HG03460 (cell line): ENCODE measurements at regions not wholly inside any gene's neighbourhood (a gene's known extent, or its start where the extent isn't known, plus 50 kb on each side); places are given as distances from the start of the nearest gene placed in this dataset.
"Not testable (repeated sequence)": the region's sequence is repeated elsewhere in the genome, so short reads cannot be mapped to it uniquely, and the experiment has no call there.

Experiments used
- ATAC-seq: cut with Tn5 transposase; IDR thresholded peaks from one replicate; pipeline ENCODE4 v1.9.1; 2021; ENCODE audit not compliant: unreplicated experiment

GRCh38 chr7:19958309-19958896, 185.0 kb upstream of the TMEM196 start:
- no peak for ATAC-seq

DNA sequence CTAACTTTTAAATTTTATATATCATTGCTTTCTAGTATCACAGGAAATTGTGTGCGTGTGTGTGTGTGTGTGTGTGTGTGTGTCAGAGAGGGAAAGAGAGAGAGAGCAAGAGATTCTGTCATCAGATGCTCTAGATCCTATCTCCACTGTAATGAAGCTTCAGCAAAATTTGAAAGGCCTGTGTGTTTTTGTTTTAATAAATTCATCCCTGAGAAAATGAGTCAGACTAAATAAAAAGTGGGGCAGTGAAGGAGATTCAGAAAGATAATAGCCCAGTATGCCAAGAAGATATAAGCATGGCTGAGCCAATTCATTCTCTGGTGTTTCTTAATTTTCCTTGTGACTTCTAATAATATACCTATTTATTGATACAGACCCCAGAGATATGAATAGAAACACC, 184.2 kb upstream of the TMEM196 start:
- ATAC-seq: no peak

GRCh38 chr7:19954166-19954565, 180.7 kb upstream of the TMEM196 start:
- not testable (repeated sequence) for ATAC-seq

- ATAC-seq: not testable (repeated sequence)
Observed at GRCh38 chr7:19953411-19953810, 180.0 kb upstream of the TMEM196 start.

DNA sequence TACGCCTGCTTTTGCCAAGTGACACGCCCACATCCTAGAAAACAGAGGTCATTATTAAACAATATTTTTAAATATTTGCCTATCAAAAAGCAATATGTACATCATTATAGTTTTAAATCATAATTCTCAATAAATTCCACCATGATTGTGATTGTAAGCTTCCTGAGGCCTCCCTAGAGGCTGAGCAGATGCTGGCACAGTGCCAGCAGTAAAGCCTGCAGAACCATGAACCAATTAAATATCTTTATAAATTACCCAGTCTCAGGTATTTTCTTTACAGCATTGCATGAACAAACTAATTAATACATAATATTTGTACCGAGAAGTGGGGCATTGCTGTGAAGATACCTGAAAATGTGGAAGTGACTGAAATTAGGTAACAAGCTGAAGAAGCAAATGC, 174.7 kb upstream of the TMEM196 start:
- ATAC-seq: no peak

- no peak for ATAC-seq
Observed at GRCh38 chr7:19944363-19945120, 171.1 kb upstream of the TMEM196 start.

- ATAC-seq: no peak
Observed at GRCh38 chr7:19939746-19940145, 166.3 kb upstream of the TMEM196 start.

DNA sequence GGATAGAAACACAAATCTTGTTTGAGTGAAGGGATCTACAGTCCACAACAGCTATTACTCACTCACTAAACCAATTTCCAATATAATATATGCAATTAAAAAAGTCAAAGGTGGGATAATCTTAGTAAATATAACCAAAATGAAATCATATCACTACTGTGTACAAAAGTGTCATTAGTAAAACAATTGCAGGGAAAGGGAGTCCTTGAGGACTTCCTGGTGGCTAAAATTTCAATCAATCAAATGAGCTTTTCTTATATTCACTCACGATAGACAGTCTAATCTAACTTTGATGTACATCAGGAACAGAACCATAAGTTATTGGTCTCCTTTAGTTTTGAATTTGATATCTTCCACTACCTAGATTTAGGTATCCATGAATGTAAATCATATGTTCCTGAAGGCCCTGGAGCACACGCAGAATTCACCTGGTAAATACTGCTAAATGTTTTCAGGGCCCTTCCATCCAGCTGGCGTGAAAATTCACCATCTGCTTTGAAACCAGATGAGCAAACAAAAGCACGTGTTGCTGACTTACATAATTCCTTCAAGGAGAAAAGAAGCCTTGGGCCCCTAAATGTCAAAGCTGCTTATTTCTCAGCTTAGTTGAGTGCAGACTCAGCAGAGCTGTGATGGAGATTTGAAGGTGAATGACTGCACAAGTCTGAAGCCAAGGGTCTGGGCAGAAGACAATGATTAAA, 159.3 kb upstream of the TMEM196 start:
- no peak for ATAC-seq

DNA sequence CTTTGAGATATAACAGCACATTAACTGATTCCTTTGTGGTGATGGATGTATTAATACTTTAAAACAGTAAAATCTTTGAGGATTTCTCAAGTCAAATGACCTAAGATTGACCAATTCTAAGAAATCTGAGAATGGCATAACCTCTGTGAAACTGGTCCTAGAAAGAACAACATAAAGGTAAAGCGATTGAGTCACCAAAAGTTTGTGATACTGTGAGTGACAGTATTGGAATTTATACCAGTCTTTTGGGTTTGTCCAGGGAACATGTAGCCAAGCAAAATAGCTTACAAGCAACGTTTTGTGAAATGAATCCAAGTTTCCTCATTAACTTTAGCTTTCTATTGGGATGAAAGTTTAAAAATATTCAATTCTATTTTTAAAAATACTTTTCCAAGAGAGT, 157.4 kb upstream of the TMEM196 start:
- no peak for ATAC-seq

GRCh38 chr7:19930051-19930450, 156.6 kb upstream of the TMEM196 start:
- ATAC-seq: no peak

- peak; percentile 70 for ATAC-seq
Observed at GRCh38 chr7:19928247-19928646, 154.8 kb upstream of the TMEM196 start.

- no peak for ATAC-seq
Observed at GRCh38 chr7:19920705-19921104, 147.3 kb upstream of the TMEM196 start.

DNA sequence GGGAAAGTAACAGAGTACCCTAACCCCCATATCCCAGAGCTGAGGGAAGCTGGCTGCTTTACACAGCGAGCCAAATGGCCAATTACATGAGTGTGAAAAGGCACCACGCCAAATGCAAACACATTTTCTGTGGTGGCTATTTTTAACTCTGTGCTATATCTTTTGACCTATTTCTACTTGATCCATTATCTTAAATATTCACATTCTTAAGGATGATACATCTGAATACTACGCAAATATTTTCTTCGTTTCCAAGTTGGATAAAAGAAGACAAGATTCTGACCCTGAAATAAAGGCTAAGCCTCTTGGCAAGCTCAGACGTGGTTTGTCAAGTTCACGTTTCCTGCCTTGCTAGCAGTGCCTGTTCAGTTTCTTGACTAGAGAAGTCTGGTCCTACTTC, 146.7 kb upstream of the TMEM196 start:
- no peak for ATAC-seq

DNA sequence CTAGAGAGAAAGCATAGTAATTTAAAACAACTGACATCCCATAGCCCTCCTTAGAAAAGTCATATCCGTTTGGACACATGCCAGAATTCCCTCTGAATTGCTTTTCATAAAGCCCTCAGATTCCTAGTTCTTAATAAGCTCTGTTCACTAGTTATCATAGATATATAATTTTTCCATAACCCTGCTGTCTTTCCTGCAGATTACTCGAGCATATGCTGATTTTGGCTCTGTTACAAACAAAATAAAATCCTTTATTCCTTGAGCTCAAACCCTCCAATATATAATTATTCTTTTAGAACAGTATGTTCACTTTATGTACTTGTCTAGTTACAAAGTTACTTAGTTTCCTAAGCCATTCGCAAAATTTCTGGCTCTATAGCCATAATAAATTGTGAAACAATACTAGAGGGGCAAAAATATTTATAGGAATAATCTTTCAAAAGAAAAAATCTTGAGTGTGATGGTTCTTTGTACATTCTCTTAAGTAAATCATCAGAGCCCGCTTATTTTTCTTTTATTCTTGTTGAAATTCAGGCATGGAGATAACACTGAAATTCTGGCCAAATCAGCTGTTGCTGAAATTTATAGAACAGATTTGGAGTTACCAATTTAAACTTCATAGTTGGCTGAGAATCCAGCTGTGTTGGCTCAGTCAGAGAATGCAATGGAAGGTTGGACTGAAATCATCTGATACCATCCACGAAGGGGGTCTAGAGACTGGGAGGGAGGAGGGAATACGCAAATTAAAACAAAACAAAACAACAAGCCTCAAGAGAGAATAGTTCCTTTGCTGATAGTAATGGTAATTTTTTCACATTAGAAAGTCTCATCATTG, 146.1 kb upstream of the TMEM196 start:
- no peak for ATAC-seq

DNA sequence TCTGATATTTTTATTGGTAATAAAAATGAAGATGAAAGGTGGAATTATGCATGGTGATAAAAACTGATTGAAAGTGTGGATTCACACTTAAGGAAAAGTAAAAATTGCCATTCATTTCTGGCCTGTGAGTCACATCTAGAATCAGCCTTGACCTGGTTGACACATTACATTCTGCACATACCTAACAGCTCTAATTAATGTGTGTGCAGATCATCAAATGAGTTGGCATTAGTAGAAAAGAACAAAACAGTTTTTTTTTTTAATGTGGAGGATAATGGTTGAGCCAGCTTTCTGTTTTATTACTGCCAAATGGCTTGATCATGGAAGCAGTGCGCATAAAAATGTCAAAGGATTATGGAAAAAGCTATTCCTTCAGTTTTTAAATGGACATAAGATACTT, 142.6 kb upstream of the TMEM196 start:
- ATAC-seq: no peak

DNA sequence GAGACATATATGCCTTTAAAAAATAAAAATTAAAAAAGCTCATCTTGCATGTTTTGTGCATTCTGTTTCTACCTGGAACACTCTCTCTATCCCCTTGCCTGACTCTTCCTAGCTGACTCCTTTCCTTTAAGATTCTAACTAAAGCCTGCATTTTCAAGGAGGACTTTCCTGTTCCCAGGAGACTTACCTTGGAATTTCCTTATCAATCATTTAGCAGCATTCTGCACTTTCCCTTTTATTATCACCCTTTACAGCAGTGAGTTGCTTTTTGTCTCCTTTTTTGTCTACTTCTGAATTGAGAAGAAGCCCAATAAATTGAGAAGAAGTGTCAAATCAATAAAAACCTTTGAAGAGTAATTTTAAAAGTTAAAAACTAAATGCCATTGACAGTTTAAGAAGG, 142.2 kb upstream of the TMEM196 start:
- ATAC-seq: no peak

DNA sequence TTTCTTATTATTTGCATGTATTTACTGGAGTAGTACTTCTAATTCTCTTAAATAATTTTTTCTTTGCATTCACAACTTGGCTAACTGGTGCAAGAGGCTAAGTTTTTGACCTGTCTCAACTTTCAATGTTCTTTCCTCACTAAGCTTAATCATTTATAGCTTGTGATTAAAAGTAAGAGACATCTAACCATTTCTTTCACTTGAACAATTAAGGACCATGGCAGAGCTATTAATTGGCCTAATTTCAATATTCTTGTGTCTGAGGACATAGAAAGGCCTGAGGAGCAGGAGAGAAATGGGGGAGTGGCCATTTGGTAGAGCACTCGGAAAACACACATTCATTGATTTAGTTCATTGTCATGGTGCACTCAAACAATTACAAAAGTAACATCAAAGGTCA, 141.4 kb upstream of the TMEM196 start:
- no peak for ATAC-seq

DNA sequence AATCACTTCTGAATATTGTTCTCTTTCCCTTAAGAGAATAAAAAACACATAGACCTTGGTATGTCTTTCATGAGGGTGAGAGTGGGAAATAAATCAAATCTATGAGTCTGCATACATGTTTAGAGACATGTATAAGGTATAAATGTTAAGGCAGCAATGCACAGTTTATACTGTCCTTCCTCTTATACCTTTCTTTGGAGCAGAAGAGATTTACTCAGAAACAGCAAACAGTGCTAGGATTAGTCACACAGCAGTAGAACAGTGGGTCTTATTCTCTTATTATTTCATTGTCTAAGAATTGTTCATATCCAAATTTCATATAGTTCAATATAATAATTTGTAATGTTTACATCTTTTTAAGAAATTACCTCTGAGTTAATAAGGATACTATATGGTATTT, 126.7 kb upstream of the TMEM196 start:
- no peak for ATAC-seq

DNA sequence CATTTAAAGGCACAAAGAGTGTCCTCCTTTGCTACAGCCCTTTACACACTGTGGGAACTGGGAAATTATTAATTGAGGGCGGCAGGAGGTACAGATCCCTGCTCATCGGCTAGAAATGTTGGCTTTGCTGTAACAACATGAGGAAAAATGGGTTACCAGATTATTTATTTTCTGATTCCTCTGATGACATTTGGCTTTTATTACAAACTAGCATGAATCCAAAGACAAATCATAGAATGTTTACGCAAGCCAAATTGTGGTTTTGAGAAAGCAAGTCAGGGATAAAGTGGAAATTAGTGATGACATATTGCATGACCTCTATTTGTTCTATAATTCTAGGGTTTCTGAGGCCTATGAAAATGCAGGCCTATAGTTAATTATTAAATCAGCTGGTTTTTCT, 126.1 kb upstream of the TMEM196 start:
- no peak for ATAC-seq

GRCh38 chr7:19882893-19883292, 109.5 kb upstream of the TMEM196 start:
- ATAC-seq: not testable (repeated sequence)

DNA sequence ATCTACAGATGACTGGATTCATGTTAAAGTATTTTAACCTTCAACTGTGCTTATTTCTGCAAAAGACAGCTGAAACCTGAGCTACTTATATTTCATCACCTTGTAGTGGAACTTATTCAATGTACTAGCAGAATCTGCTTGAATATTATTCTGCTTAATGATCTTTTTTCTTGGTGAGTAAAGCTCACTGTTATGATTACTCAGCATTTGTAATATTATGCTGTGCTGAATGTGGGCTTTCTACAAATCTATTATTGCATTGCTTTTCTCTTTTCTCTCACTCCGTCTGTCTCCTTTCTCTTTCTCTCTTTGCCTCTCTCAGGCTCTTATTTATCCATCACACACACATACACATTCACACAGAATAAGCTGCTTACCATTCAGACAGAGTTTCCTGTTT, 98.7 kb upstream of the TMEM196 start:
- no peak for ATAC-seq
